Transverse colon (tissue), 3 donors: ENCODE measurements at regions not wholly inside any gene's neighbourhood (a gene's known extent, or its start where the extent isn't known, plus 50 kb on each side); places are given as distances from the start of the nearest gene placed in this dataset.

Experiments used
- EP300 ChIP-seq: sonication (generic); formaldehyde crosslinking; IDR thresholded peaks from one replicate; pipeline ENCODE4 v1.6.1; 2017; ENCODE audit warnings: antibody characterized with exemption, low read depth
- POLR2A ChIP-seq: fragments of 450-650 bp; IDR thresholded peaks from one replicate; pipeline ENCODE4 v1.6.1; 2016; ENCODE audit warnings: antibody characterized with exemption, mild to moderate bottlenecking, moderate library complexity
- TF ChIP-seq, protein P1 (sequence below), 5 experiments: fragments of 200-600 bp in 3 of 5; fragments of 450-650 bp in 2 of 5; sonication (generic) in 3 of 5; IDR thresholded peaks; 1 replicate in 2 of 5; 2 replicates in 3 of 5; pipeline ENCODE4 v1.5.1; 2016 to 2017; ENCODE audit warnings: antibody characterized with exemption in 5 of 5, inconsistent platforms in 3 of 5, mild to moderate bottlenecking in 2 of 5, moderate library complexity in 1 of 5

- TF ChIP-seq EP300 (no peak), POLR2A (no peak)
- TF ChIP-seq, protein P1, sequence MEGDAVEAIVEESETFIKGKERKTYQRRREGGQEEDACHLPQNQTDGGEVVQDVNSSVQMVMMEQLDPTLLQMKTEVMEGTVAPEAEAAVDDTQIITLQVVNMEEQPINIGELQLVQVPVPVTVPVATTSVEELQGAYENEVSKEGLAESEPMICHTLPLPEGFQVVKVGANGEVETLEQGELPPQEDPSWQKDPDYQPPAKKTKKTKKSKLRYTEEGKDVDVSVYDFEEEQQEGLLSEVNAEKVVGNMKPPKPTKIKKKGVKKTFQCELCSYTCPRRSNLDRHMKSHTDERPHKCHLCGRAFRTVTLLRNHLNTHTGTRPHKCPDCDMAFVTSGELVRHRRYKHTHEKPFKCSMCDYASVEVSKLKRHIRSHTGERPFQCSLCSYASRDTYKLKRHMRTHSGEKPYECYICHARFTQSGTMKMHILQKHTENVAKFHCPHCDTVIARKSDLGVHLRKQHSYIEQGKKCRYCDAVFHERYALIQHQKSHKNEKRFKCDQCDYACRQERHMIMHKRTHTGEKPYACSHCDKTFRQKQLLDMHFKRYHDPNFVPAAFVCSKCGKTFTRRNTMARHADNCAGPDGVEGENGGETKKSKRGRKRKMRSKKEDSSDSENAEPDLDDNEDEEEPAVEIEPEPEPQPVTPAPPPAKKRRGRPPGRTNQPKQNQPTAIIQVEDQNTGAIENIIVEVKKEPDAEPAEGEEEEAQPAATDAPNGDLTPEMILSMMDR (IDR thresholded peaks at IDR 0.05): no peak
Measured at GRCh38 chr2:180456801-180457200, 449.7 kb upstream of the CWC22 start.
